SK-N-SH (cell line): ENCODE measurements at regions not wholly inside any gene's neighbourhood (a gene's known extent, or its start where the extent isn't known, plus 50 kb on each side); places are given as distances from the start of the nearest gene placed in this dataset.

Source experiments
- CTCF ChIA-PET: fragments of 300-600, 350-600 bp; formaldehyde crosslinking; extraction: SDS; loops from one replicate; lab custom pipeline; 2021; lab: Yijun Ruan, JAX
- POLR2A ChIA-PET: fragments of 350-600 bp; sonication (Branson Sonifier 250); formaldehyde crosslinking; extraction: SDS; loops from one replicate; lab custom pipeline; 2020; ENCODE audit warnings: antibody characterized with exemption, inconsistent platforms; lab: Yijun Ruan, JAX
- DNase-seq: peaks from one replicate; pipeline ENCODE4 v3.0.0; 2012
- H2AFZ ChIP-seq: fragments of 200-600 bp; sonication (generic); 2 replicates; pipeline ENCODE4 v1.8.1; 2016; ENCODE audit warnings: antibody characterized with exemption, mild to moderate bottlenecking, low read depth
- H3F3A ChIP-seq: fragments of 200-600 bp; sonication (generic); replicated peaks from 2 replicates; pipeline ENCODE3; 2016; ENCODE audit warnings: antibody characterized with exemption, mild to moderate bottlenecking; ENCODE audit not compliant: insufficient read depth
- H3K27ac ChIP-seq, 2 experiments: fragments of 200-500 bp in 1 of 2; fragments of 200-600 bp in 1 of 2; sonication (Bioruptor generic) in 1 of 2; sonication (generic), shearing (Covaris generic) in 1 of 2; 2 replicates each; pipeline versions ENCODE4 v1.5.1 to v1.6.1; 2014 to 2016; ENCODE audit warnings: low read depth in 2 of 2, inconsistent platforms in 1 of 2, low read length in 1 of 2, mild to moderate bottlenecking in 1 of 2, mixed read lengths in 1 of 2
- H3K27me3 ChIP-seq: fragments of 200-600 bp; sonication (generic), shearing (Covaris generic); 2 replicates; pipeline ENCODE4 v1.6.1; 2016; ENCODE audit warnings: mixed run types; ENCODE audit not compliant: insufficient read depth
- H3K36me3 ChIP-seq, 2 experiments: fragments of 200-500 bp in 1 of 2; fragments of 200-600 bp in 1 of 2; sonication (Bioruptor generic) in 1 of 2; sonication (generic) in 1 of 2; replicated peaks in 1 of 2; 2 replicates each; pipeline versions ENCODE3 to v1.5.1; 2014 to 2016; ENCODE audit warnings: low read length in 1 of 2, mild to moderate bottlenecking in 1 of 2; ENCODE audit not compliant: insufficient read depth in 2 of 2, control insufficient read depth in 1 of 2
- H3K4me1 ChIP-seq, 2 experiments: fragments of 200-500 bp in 1 of 2; fragments of 200-600 bp in 1 of 2; sonication (Bioruptor generic) in 1 of 2; sonication (generic), shearing (Covaris generic) in 1 of 2; 2 replicates each; pipeline versions ENCODE4 v1.5.1 to v1.6.1; 2014 to 2016; ENCODE audit warnings: low read depth in 1 of 2, low read length in 1 of 2, mixed run types in 1 of 2; ENCODE audit not compliant: insufficient read depth in 2 of 2, control insufficient read depth in 1 of 2
- H3K4me2 ChIP-seq: fragments of 200-600 bp; sonication (generic), shearing (Covaris generic); 2 replicates; pipeline ENCODE4 v1.6.1; 2017; ENCODE audit warnings: mixed run types
- H3K4me3 ChIP-seq, 2 experiments: fragments of 200-500 bp in 1 of 2; fragments of 200-600 bp in 1 of 2; sonication (Bioruptor generic) in 1 of 2; sonication (generic), shearing (Covaris generic) in 1 of 2; 2 replicates each; pipeline versions ENCODE4 v1.5.1 to v1.8.1; 2014 to 2016; ENCODE audit warnings: low read depth in 2 of 2, inconsistent platforms in 1 of 2, low read length in 1 of 2, mild to moderate bottlenecking in 1 of 2, mixed read lengths in 1 of 2, moderate library complexity in 1 of 2
- H3K79me2 ChIP-seq: fragments of 200-600 bp; sonication (generic); 2 replicates; pipeline ENCODE4 v1.8.1; 2017; ENCODE audit warnings: mild to moderate bottlenecking; ENCODE audit not compliant: insufficient read depth
- H3K9ac ChIP-seq: fragments of 200-600 bp; sonication (generic); 2 replicates; pipeline ENCODE4 v1.6.1; 2017; ENCODE audit warnings: mixed run types
- H3K9me2 ChIP-seq: fragments of 200-600 bp; sonication (generic); 2 replicates; pipeline ENCODE4 v1.6.1; 2017; ENCODE audit warnings: mixed run types
- H3K9me3 ChIP-seq: fragments of 200-600 bp; sonication (generic); 2 replicates; pipeline ENCODE4 v1.6.1; 2017; ENCODE audit warnings: mixed run types, mild to moderate bottlenecking, moderate library complexity
- H4K20me1 ChIP-seq: fragments of 200-600 bp; sonication (generic); 2 replicates; pipeline ENCODE4 v1.6.1; 2017; ENCODE audit warnings: mild to moderate bottlenecking, mixed run types; ENCODE audit not compliant: insufficient read depth
- CTCF ChIP-seq: fragments of 200-600 bp; sonication (generic); IDR thresholded peaks from 2 replicates; pipeline ENCODE4 v1.6.1; 2017; ENCODE audit warnings: antibody characterized with exemption, mild to moderate bottlenecking, moderate library complexity
- EP300 ChIP-seq, 2 experiments: IDR thresholded peaks; 2 replicates each; pipeline versions ENCODE4 v1.4.0 to v1.6.1; 2012; ENCODE audit warnings: borderline replicate concordance in 1 of 2, low read depth in 1 of 2, low read length in 1 of 2
- FOXJ3 ChIP-seq: sonication (generic); formaldehyde crosslinking; IDR thresholded peaks from 2 replicates; pipeline ENCODE4 v1.5.1; 2020; ENCODE audit warnings: mild to moderate bottlenecking, missing genetic modification reagents
- JUND ChIP-seq: IDR thresholded peaks from 2 replicates; pipeline ENCODE4 v1.4.0; 2012
- MEF2A ChIP-seq: IDR thresholded peaks from 2 replicates; pipeline ENCODE4 v1.4.0; 2012; ENCODE audit warnings: low read depth, borderline replicate concordance
- MXI1 ChIP-seq: IDR thresholded peaks from 2 replicates; pipeline ENCODE4 v1.6.1; 2012; ENCODE audit warnings: mild to moderate bottlenecking, low read depth, low read length, improper control_type of control experiment
- NRF1 ChIP-seq: IDR thresholded peaks from 2 replicates; pipeline ENCODE4 v1.6.1; 2012; ENCODE audit warnings: low read depth, mild to moderate bottlenecking, low read length
- PBX3 ChIP-seq: IDR thresholded peaks from 2 replicates; pipeline ENCODE4; 2012
- SMC3 ChIP-seq: IDR thresholded peaks from 2 replicates; pipeline ENCODE4 v1.6.1; 2012; ENCODE audit warnings: low read depth, low read length, improper control_type of control experiment
- TEAD4 ChIP-seq: IDR thresholded peaks from 2 replicates; pipeline ENCODE4 v1.4.0; 2012; ENCODE audit warnings: mild to moderate bottlenecking, borderline replicate concordance; ENCODE audit not compliant: insufficient read depth
- YY1 ChIP-seq: IDR thresholded peaks from 2 replicates; pipeline ENCODE4 v1.4.0; 2012; ENCODE audit warnings: low read depth, mild to moderate bottlenecking
- ZBTB33 ChIP-seq: IDR thresholded peaks from 2 replicates; pipeline ENCODE4 v1.4.0; 2012; ENCODE audit warnings: low read depth, borderline replicate concordance
- WGBS: methylation state at CpG from one replicate; pipeline ENCODE4 v1.1.6; 2017; ENCODE audit warnings: low lambda C conversion rate; 5-methylcytosine and 5-hydroxymethylcytosine counted together
- TF ChIP-seq, protein P1 (sequence below): fragments of 150-350 bp; IDR thresholded peaks from 2 replicates; pipeline ENCODE4 v1.6.1; 2016; ENCODE audit warnings: mild to moderate bottlenecking, low read depth, low read length
- TF ChIP-seq, protein P2 (sequence below): fragments of 150-350 bp; IDR thresholded peaks from 2 replicates; pipeline ENCODE4 v1.6.1; 2017; ENCODE audit warnings: antibody characterized with exemption, low read length, low read depth, borderline replicate concordance

- Histone ChIP-seq H3K27ac (no peak overlapping the region), H3K36me3 (no peaks in the 10 kb centered on the region), H3K9me2 (no peaks in the 10 kb centered on the region), H3K4me3 (no peak overlapping the region), H3K4me1 (no peaks in the 10 kb centered on the region; a peak in 1 of 4 replicates), H3K4me2 (no peak overlapping the region), H2AFZ (no peak overlapping the region), H3K27me3 (no peaks in the 10 kb centered on the region), H3F3A (peaks cover 8% of the 10 kb centered on the region), H3K9me3 (no peaks in the 10 kb centered on the region), H4K20me1 (no peaks in the 10 kb centered on the region), H3K9ac (no peak overlapping the region), H3K79me2 (no peaks in the 10 kb centered on the region)
- DNase-seq: no peak
- ChIA-PET CTCF (no interaction called here), POLR2A (no interaction called here)
- TF ChIP-seq, protein P1, sequence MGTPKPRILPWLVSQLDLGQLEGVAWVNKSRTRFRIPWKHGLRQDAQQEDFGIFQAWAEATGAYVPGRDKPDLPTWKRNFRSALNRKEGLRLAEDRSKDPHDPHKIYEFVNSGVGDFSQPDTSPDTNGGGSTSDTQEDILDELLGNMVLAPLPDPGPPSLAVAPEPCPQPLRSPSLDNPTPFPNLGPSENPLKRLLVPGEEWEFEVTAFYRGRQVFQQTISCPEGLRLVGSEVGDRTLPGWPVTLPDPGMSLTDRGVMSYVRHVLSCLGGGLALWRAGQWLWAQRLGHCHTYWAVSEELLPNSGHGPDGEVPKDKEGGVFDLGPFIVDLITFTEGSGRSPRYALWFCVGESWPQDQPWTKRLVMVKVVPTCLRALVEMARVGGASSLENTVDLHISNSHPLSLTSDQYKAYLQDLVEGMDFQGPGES: no peak
- no peak for TF ChIP-seq FOXJ3 (CRISPR knock-in tag)
- no peak for TF ChIP-seq TEAD4
- TF ChIP-seq ZBTB33: no peak
- no peak for TF ChIP-seq MXI1
- TF ChIP-seq, protein P2, sequence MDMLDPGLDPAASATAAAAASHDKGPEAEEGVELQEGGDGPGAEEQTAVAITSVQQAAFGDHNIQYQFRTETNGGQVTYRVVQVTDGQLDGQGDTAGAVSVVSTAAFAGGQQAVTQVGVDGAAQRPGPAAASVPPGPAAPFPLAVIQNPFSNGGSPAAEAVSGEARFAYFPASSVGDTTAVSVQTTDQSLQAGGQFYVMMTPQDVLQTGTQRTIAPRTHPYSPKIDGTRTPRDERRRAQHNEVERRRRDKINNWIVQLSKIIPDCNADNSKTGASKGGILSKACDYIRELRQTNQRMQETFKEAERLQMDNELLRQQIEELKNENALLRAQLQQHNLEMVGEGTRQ: no peak
- TF ChIP-seq CTCF: no peak
- TF ChIP-seq NRF1: no peak
- no peak for TF ChIP-seq SMC3
- TF ChIP-seq PBX3: no peak
- no peak for TF ChIP-seq YY1
- TF ChIP-seq JUND: no peak
- TF ChIP-seq MEF2A: no peak
- TF ChIP-seq EP300 (IDR thresholded peaks at IDR 0.05; ENCODE audit: borderline replicate concordance in 1 of 2, low read depth in 1 of 2, low read length in 1 of 2): no peak
- 78% methylated on average over 2 of the region's 2 CpGs for WGBS
These were observed 194.3 kb upstream of the SMLR1 start for GRCh38 chr6:130632897-130633296.
